Heart left ventricle (tissue), 16 donors: ENCODE measurements at regions not wholly inside any gene's neighbourhood (a gene's known extent, or its start where the extent isn't known, plus 50 kb on each side); places are given as distances from the start of the nearest gene placed in this dataset.

ENCODE experiments used
- ATAC-seq, 4 donors: fragments of 200-7000 bp; cut with Tn5 transposase; one replicate each; pipeline ENCODE4 v1.9.1; 2020 to 2022; ENCODE audit warnings: moderate library complexity in 4 of 4, mild to moderate bottlenecking in 3 of 4, moderate number of reproducible peaks in 1 of 4
- DNase-seq, 5 donors: peaks; one replicate each; pipeline ENCODE4 v3.0.0-alpha.2; 2020
- H3K27ac ChIP-seq, 12 donors: fragments of 200-600 bp; sonication (generic) in 4 of 12; one replicate each; pipeline versions ENCODE4 v1.5.0 to v1.8.0; 2016 to 2022; ENCODE audit warnings: mild to moderate bottlenecking in 2 of 12
- H3K27me3 ChIP-seq, 9 donors: fragments of 200-600 bp; sonication (generic) in 2 of 9; one replicate each; pipeline versions ENCODE4 v1.5.1 to v1.8.0; 2016 to 2022; ENCODE audit warnings: mild to moderate bottlenecking in 3 of 9
- H3K36me3 ChIP-seq, 9 donors: fragments of 200-600 bp; sonication (generic) in 2 of 9; one replicate each; pipeline versions ENCODE4 v1.5.0 to v1.8.0; 2018 to 2022; ENCODE audit warnings: mild to moderate bottlenecking in 2 of 9
- H3K4me1 ChIP-seq, 12 donors: fragments of 200-600 bp; sonication (generic) in 4 of 12; one replicate each; pipeline versions ENCODE4 v1.5.0 to v1.8.0; 2016 to 2022; ENCODE audit warnings: mild to moderate bottlenecking in 3 of 12
- H3K4me3 ChIP-seq, 12 donors: fragments of 200-600 bp; sonication (generic) in 4 of 12; one replicate each; pipeline versions ENCODE4 v1.5.0 to v1.8.0; 2017 to 2022; ENCODE audit warnings: mild to moderate bottlenecking in 9 of 12, moderate library complexity in 4 of 12
- H3K9me3 ChIP-seq, 12 donors: fragments of 200-600 bp; sonication (generic) in 4 of 12; one replicate each; pipeline versions ENCODE4 v1.5.0 to v1.8.0; 2016 to 2022; ENCODE audit warnings: mild to moderate bottlenecking in 1 of 12
- CTCF ChIP-seq, 12 donors: fragments of 200-600 bp; sonication (generic) in 4 of 12; IDR thresholded peaks; one replicate each; pipeline versions ENCODE4 v1.5.0 to v1.8.0; 2018 to 2022; ENCODE audit warnings: antibody characterized with exemption in 12 of 12, mild to moderate bottlenecking in 5 of 12
- POLR2A ChIP-seq, 2 donors: fragments of 450-650 bp; IDR thresholded peaks; one replicate each; pipeline ENCODE4 v1.6.1; 2017; ENCODE audit warnings: antibody characterized with exemption in 2 of 2, mild to moderate bottlenecking in 2 of 2, moderate library complexity in 2 of 2
- WGBS, 4 donors: extraction: QIAGEN DNeasy Blood & Tissue Kit in 2 of 4; methylation state at CpG; one replicate each; pipeline versions ENCODE4 v1.1.5 to v1.1.7; 2013 to 2018; 5-methylcytosine and 5-hydroxymethylcytosine counted together
- intact Hi-C, 10 donors: fragments of 100-400 bp; cut with DNase I; formaldehyde crosslinking; loops; one replicate each; pipeline versions ENCODE4 v1.11.1 to v1.14.2; 2022
- donor health status: ischemic (EF 13 %, LVEDD 7.1; RV severe dilation, severe dysfunction).
- donor health status: healthy with polysubstance abuse.
- donor health status: DM: no; HTN: yes; CAD: no.
- donor health status: DM: no; HTN: no; CAD: no.
- donor health status: ischemic (EF 25% LVEDD 6.9; RV normal size, moderate dysfunction).
- donor health status: ischemic (EF 25% LVEDD 5.7; RV mildly dilated, moderate dysfunction).
- donor health status: healthy.
- donor health status: DM: yes; HTN: yes; CAD: no.
- donor health status: ischemic (EF 35%, LVEDD 5.7; RV mildly dilated, moderate dysfunction).
- donor health status: nonischemic (EF 11% LVEDD 7.7; RV severe dilation, severe dysfunction).
- donor health status: DM: yes; HTN: yes; CAD: no.
- donor health status: PGD.
- donor health status: ischemic (EF 29% LVEDD 5.4; RV normal size, mild dysfunction).
- donor health status: nonischemic (EF 23%, LVEDD 6.1; RV moderate dilation, normal function).

GRCh38 chr3:99373846-99374210 lies 264.6 kb upstream of the COL8A1 start:
- no peaks in the 10 kb centered on the region for H3K9me3 ChIP-seq
- DNase-seq = no peak
- no peak for TF ChIP-seq POLR2A (IDR thresholded peaks at IDR 0.05)
- no peak for TF ChIP-seq CTCF (IDR thresholded peaks at IDR 0.05)
- no peaks in the 10 kb centered on the region for H3K4me1 ChIP-seq
- WGBS, 4 donors = 87 to 96% (median 89%) methylated on average over 2 of the region's 2 CpGs
- no peak for ATAC-seq
- no peaks in the 10 kb centered on the region for H3K27me3 ChIP-seq
- intact Hi-C loops = no loop called here
- H3K36me3 ChIP-seq = no peaks in the 10 kb centered on the region
- H3K4me3 ChIP-seq = no peak overlapping the region
- no peak overlapping the region for H3K27ac ChIP-seq

DNA sequence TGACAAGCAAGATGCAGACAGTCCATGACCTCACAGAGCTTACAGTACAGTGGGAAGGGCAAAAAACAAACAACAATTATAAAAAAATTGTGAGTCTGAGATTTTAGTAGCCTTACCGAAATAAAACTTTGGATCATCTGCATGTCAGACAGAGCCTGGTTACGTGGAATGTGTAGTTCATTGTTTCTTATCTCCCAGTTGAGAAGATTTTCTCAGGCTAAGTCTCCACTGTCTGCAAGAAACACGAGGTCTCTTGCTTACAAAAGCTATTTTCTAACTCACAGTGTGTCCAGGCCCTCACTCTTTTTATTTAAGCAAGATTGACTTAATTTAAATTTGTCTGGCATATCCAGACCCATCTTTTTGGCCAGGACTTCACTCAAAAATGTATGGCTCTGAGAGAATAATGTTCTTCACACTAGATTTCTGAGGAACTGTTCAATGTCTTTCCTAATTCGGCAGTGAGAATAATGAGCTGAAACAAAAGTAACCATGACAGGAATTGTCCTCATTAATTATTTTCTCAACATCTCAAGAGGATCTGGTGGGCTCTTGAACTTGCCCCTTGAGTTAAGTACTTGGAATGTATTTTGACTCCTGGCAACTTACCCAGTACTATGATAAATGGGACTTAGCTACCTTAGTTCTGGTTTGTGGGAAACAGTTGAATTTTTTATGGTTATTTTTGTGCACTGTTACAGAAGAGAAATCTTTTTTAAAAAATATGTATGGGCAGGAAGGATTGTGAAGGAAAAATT lies 265.1 kb upstream of the COL8A1 start:
- no peak for ATAC-seq
- H3K9me3 ChIP-seq = no peaks in the 10 kb centered on the region
- no peaks in the 10 kb centered on the region for H3K27me3 ChIP-seq
- H3K4me3 ChIP-seq = no peak overlapping the region
- no peaks in the 10 kb centered on the region for H3K4me1 ChIP-seq
- no peak for DNase-seq
- no peak for TF ChIP-seq CTCF (IDR thresholded peaks at IDR 0.05)
- H3K27ac ChIP-seq = no peak overlapping the region
- H3K36me3 ChIP-seq = no peaks in the 10 kb centered on the region
- intact Hi-C loops = no loop called here
- WGBS, 4 donors = 51 to 59% (median 56%) methylated on average over 4 of the region's 4 CpGs

- intact Hi-C loops = no loop called here
- peaks cover 0 to 4% (median 0%) of the 10 kb centered on the region in 12 donors for H3K4me1 ChIP-seq
These were observed 271.5 kb upstream of the COL8A1 start for GRCh38 chr3:99366663-99367429.

More at GRCh38 chr3:99366663-99367429, 271.5 kb upstream of the COL8A1 start:
- Histone ChIP-seq H3K27ac (no peak overlapping the region), H3K27me3 (no peaks in the 10 kb centered on the region), H3K4me3 (no peak overlapping the region), H3K36me3 (no peaks in the 10 kb centered on the region), H3K9me3 (no peaks in the 10 kb centered on the region)
- DNase-seq (no peak), ATAC-seq (no peak)
- 59 to 78% (median 74%) methylated on average over 5 of the region's 5 CpGs for WGBS, 4 donors
- TF ChIP-seq POLR2A (IDR thresholded peaks at IDR 0.05) (no peak), CTCF (IDR thresholded peaks at IDR 0.05) (no peak)
